NK-92 treated with Interleukin-12 subunit alpha and Interleukin-12 subunit beta, amount 100 ng/mL, for 24 hours (cell line): ENCODE measurements at regions not wholly inside any gene's neighbourhood (a gene's known extent, or its start where the extent isn't known, plus 50 kb on each side); places are given as distances from the start of the nearest gene placed in this dataset.
"Not testable (repeated sequence)": the region's sequence is repeated elsewhere in the genome, so short reads cannot be mapped to it uniquely, and the experiment has no call there.

Source experiments
- DNase-seq: peaks from one replicate; lab custom pipeline; 2025; lab: John Stamatoyannopoulos, UW

DNA sequence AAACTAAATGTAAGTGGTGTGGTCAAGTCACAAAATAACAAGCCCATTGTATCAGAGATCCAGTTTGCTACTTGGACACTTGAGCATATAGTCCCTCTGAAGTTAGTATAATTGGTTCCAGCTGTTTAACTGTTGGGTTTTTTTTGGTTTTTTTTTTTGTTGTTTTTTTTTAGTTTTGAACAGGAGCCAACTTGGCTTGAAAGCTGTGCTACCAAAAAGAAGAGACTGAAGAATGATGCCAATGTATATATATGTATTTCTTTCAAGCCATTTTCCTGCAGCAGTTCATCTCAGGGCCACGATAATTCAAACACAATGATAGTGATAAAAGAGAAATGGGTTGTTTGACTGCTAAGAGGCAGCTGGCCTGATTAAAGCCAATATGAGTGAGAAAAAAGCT, 138.3 kb downstream of the PCDH18 start:
- DNase-seq = no peak

GRCh38 chr4:137393044-137393443, 139.2 kb downstream of the PCDH18 start:
- DNase-seq = no peak

GRCh38 chr4:137390707-137391106, 141.6 kb downstream of the PCDH18 start:
- no peak for DNase-seq

DNA sequence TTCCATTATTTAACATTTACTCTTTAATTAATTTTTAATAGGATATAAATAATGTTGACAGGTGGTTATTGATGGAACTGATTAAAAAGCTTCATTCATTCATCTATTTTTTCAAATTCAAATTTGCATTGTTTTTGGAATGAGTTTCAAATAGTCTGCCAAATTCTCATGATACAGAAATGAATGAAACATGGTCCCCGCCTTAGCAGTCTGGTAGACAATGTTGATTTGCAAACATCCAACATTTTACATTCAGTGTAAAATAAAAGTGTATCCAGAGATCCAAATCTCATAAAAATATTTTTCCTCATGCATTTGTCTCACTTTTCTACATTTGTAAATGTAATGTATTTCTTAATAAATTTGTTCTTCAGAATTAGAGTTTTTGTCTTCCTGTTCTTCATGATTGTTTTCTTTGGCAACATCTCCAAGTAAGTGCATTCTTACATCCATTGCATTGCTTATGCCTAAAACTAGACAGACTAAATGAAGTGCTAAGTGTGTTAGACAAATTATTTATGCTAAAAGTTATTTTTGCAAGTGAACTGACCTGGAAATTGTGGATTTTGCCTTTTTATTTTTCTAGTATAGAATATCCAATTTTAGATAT, 142.3 kb downstream of the PCDH18 start:
- no peak for DNase-seq

GRCh38 chr4:137387924-137388323, 144.4 kb downstream of the PCDH18 start:
- no peak for DNase-seq

DNA sequence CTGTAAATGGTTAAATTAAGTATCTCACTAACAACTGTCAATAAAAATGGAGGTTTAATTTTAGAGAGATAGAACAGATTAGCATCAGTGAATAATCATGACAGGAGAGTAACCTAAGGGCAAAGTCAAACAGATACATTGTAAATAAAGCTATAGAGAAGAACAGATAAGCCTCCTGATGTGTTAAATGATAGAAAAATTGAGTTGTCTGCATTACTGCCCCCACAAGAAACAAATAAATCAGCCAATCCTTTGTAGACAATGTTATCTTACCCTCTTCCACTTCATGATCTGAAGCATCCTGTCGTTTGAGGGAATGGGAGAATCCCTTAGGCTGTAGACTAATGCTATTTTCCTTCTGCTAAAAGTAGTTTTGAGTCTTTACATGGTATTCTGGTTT, 147.8 kb downstream of the PCDH18 start:
- DNase-seq = no peak

DNA sequence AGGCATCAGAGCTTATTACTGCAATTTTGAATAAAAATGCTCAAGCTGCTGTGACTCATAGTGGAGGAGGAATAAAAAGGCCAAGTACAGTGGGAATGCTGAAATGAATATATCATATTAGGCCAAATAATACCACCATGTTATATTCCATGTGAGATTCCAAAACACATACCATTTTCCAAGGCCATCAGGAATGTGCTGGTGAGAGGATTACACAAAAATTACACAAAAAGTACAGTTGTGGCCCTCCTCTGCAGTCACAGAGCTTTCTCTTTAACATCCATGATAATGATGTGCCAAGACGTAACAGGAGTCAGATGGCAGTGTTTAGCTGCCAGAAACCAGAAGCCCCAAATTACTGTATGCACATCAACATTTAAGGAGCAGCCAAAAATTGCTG, 153.5 kb downstream of the PCDH18 start:
- DNase-seq = no peak

DNA sequence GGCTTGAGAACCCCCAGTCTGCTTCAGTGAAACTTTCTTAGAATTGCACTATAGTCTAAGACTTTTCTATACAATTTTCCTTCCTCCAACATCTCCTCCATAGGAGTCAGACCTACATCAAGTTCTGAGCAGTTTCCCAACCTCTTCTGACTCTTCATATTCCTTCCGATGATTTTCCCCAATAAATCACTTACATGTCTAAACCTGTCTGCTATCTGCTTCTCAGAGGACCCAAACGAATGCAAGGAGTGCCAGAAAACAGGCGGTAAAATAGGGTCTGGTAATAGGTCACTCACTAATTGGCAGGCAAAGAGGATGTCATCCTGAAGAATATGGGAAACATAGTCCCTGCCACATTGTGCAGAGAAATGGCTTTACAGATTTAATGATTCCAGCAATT, 153.9 kb downstream of the PCDH18 start:
- DNase-seq = no peak

DNA sequence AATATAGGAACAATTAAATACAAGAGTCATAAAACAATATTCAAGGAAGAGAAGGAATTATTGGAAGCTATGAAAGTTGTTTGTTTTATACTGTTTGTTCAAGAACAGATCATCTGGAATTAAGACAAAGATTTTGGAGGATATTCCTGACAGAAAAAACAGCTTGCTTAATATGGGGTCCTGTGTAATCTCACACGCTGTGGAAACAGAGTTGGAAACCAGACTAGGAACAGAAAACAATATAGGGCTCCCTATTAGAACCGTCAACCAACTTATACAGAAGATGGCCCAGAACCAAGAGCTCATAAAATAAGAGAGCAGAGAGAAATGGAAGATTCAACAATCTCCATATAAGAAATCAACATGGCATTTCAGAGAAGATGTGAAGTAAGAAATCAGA, 156.0 kb downstream of the PCDH18 start:
- DNase-seq = no peak

- no peak for DNase-seq
Measured at GRCh38 chr4:137375111-137375850, 157.0 kb downstream of the PCDH18 start.

DNA sequence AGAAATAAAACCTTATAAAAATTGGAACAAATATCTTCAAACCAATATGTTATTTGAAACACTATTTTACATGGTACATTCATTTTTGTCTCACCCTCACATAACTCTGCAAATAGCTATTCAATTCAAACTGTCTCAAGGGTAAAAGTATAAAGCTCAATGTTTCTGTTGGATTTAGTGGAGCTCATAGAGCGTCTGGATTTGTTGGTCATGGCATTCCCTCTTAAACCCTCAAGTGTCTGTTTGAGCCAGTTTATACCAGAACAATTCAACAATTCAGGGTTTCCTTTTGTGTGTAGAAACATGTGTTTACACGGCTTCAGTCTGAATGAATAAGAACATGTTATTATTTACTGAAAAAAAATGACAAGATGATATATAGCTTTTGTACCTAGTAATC, 161.6 kb downstream of the PCDH18 start:
- DNase-seq = no peak

GRCh38 chr4:137370206-137370633, 162.1 kb downstream of the PCDH18 start:
- DNase-seq = no peak

DNA sequence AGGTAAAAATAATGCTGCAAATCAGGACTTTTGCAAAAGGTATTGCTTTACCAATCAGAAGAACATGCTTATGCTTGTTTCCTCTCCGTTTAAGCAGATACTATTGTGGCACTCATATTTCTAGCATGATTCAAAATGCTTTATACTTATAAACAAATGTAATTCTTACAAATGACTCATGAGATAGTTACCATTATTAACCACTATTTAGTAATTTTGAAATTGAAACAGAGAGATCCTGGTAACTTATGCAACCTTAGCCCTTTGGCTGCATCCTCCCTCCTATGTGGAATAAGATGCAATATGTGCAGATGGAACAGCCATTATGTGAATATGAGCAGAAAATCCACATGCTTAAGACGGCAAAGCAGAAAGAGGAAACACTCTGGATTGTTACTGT, 164.7 kb downstream of the PCDH18 start:
- DNase-seq = no peak

DNA sequence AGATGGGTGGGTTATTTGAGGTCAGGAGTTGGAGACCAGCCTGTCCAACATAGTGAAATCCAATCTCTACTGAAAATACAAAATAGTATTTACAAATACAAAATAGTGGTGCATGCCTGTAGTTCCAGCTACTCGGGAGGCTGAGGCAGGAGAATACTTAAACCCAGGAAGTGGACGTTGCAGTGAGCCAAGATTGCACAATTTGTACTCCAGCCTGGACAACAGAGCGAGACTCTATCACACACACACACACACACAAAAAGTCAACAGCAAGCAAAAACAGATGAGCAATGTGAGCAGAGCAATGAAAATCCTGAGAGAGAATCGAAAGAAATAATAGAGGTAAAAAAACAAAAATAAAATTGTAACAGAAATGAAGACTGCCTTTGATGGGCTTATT, 168.8 kb downstream of the PCDH18 start:
- no peak for DNase-seq

DNA sequence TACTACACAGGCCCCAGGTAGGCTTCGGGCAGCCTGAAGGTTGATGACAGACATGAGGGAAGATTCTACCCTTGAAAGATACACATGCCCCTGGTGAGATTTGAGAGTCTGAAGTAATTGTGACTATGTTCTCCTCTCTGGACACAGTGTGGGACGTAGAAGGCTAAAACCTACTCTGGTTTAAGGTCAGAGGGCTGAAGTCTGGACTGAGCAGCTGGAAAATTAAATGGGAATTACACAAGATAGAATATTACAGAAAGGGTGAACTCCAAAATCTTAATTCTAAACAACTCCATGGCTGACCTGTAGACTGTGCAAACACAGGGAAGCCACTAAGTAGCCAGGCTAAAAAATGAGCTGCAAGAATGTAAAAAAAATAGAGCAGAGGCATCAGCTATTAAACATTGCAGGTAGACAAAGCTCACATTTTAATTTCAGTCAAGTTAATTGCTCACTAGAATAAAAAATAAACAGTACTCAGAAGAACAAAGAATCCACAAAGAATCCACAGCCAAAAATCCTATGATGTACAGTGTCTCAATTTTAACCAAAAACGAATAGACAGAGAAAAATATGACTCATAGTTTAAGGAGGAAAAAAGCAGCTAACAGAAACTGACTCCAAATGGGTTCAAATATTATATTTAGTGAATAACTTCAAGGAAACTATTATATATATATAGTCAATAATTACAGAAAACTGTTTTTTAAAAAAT, 170.4 kb downstream of the PCDH18 start:
- no peak for DNase-seq

DNA sequence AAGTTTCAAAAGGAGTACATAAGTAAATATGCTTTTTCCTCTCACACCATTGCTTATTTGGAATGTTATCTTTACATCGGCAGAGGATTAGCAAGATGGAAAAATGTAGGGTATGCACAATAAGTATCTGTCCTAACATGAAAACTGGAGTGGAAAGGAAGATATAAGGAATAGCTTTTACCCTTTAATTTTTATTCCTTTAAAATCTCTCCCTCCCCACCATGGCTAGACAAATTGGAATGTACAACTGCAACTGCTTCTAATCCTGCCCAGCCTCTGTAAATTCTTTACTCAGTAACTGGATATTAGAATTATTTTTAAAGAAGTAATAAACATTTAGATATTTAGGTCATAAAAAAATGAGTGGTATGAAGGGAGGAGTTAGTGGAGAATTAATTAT, 171.5 kb downstream of the PCDH18 start:
- DNase-seq = no peak

- no peak for DNase-seq
Measured at GRCh38 chr4:137359691-137360315, 172.5 kb downstream of the PCDH18 start.

DNA sequence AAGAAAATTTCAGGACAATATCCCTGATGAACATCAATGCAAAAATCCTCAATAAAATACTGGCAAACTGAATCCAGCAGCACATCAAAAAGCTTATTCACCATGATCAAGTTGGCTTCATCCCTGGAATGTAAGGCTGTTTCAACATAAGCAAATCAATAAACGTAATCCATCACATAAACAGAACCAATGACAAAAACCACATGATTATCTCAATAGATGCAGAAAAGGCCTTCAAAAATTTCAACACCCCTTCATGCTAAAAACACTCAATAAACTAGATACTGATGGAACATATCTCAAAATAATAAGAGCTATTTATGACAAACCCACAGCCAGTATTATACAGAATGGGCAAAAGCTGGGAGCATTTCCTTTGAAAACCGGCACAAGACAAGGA, 177.7 kb downstream of the PCDH18 start:
- DNase-seq = not testable (repeated sequence)

GRCh38 chr4:137347371-137347770, 184.9 kb downstream of the PCDH18 start:
- no peak for DNase-seq

- DNase-seq = no peak
Measured at GRCh38 chr4:137345597-137345996, 186.7 kb downstream of the PCDH18 start.

- DNase-seq = no peak
Measured at GRCh38 chr4:137343221-137343620, 189.1 kb downstream of the PCDH18 start.

DNA sequence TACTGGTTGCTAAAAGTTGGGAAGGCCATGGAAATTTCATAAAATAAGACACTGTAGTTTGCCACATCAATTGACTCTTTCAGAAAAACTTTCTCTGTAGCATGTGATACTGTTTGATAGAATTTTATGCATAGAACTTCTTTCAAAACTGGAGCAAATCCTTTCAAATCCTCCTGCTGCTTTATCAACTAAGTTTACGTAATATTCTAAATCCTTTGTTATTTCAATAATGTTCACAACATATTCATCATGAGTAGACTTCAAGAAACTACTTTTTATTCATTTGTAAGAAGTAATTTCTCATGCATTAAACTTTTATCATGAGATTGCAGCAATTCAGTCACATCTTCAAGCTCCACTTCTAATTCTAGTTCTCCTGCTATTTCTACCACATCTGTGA, 199.3 kb downstream of the PCDH18 start:
- no peak for DNase-seq

GRCh38 chr4:137312257-137312656, 220.0 kb downstream of the PCDH18 start:
- DNase-seq = no peak
